ENCODE measurements at regions not wholly inside any gene's neighbourhood (a gene's known extent, or its start where the extent isn't known, plus 50 kb on each side); places are given as distances from the start of the nearest gene placed in this dataset.
"Not testable (repeated sequence)": the region's sequence is repeated elsewhere in the genome, so short reads cannot be mapped to it uniquely, and the experiment has no call there.

- DNase-seq, result no peak
These were observed 161.5 kb downstream of the NRIP1 start for GRCh38 chr21:14903172-14903865.

DNA sequence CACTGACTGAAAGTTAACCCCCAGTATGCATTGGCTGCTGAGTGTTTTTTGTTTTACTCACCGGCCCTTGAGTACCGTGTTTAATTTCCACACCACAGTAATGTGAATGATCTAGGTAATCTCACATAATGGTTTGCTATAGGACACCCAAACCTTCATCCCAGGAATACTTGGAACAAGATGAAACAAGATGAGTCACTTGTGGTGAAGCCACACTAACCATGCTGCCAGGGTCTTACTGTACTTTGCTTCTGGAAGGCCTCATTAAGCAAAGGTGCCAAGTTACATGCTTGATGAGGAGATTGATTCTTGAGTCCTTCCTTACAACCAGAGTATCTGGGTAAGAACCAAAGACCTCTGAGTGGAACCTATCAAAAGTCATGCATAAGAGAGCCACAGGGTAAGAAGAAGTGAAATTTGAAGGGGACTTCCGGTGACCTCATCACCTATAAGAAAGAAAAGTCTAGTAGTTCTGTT lies 163.3 kb downstream of the NRIP1 start:
- no peak for DNase-seq

DNA sequence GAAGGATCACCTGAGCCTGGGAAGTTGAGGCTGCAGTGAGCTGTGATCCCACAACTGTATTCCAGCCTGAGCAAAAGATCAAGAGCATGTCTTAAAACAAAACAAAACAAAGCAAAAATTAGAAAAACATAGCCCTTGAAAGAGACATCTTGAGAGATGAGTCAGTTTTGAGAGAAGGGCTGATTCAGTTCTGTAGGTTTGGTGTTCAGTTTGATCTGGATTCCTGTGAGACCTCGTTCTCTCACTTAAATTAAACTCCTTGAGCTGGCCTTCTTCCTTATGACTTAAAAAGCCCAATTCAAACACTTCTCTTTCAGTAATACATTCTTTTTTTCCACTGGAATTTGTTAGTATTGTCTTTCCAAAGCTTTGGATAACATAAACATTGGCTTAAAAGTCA lies 164.2 kb downstream of the NRIP1 start:
- no peak for DNase-seq

DNA sequence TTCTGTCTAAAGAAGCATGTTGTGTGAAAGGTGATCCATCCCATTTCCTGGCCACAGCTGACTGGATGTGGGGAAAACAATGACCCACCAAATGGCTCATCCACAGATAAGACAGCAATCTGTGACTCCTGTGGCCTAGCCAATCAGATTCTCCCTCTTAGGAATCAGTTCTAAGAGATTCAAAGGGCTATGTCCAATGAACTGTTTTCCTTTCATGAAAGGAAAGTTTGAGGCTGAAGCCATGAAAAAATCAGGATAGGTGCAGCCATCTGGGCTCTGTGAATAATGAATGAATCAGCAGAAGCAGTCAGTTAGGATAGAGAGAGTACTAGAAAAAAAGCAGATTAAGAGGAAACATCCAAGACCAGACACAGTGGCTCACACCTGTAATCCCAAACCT lies 164.7 kb downstream of the NRIP1 start:
- no peak for DNase-seq

DNA sequence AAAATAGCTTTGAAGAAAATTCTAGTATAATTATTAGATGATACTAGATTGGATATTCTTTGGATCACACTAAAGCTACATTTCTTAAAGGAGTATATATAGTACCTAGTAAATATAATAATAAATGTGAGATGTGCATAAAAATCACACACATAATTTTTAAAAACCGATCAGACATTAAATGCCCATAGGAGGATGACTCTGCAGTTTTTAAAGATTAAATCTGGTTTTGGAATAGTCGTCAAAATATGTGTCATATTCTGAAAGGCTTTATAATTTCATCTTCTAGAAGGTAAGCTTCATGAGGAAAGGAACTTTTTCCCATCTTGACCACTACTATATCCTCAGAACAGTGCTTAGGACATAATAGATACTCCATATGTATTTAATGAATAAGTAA lies 169.0 kb downstream of the NRIP1 start:
- DNase-seq, result no peak

DNA sequence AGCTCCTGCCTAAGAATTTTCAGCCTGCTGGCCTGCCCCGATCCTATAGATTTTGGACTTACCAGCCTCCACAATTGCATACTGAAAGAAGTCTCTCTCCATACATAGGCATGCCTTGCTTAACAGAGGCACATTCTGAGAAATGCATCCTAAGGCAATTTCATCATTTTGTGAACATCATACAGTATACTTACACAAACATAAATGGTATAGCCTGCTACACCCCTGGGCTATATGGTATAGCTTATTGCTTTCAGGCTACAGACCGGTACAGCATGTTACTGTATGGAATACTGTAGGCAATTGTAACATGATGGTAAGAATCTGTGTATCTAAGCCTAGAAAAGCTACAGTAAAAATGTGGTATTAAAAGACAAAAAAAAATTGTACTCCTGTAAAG lies 174.7 kb downstream of the NRIP1 start:
- DNase-seq, result no peak

GRCh38 chr21:14889080-14889810 lies 175.6 kb downstream of the NRIP1 start:
- DNase-seq, result no peak

GRCh38 chr21:14888202-14888601 lies 176.6 kb downstream of the NRIP1 start:
- peak; percentile 25 for DNase-seq

- DNase-seq, result no peak
These were observed 178.8 kb downstream of the NRIP1 start for GRCh38 chr21:14886001-14886400.

GRCh38 chr21:14883351-14883750 lies 181.4 kb downstream of the NRIP1 start:
- no peak for DNase-seq

DNA sequence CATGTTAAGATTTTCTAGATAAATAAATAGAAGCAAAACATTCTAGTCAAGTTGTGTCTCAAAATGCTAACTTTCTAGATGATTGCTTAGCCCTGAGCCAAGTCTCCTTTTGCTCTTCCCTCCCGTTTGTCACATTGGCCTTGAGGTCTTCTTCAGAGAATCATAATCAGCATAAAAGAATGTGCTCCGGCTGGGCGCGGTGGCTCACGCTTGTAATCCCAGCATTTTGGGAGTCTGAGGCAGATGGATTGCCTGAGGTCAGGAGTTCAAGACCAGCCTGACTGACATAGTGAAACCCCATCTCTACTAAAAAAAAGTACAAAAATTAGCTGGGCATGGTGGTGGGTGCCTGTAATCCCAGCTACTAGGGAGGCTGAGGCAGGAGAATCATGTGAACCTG lies 182.3 kb downstream of the NRIP1 start:
- not testable (repeated sequence) for DNase-seq

DNA sequence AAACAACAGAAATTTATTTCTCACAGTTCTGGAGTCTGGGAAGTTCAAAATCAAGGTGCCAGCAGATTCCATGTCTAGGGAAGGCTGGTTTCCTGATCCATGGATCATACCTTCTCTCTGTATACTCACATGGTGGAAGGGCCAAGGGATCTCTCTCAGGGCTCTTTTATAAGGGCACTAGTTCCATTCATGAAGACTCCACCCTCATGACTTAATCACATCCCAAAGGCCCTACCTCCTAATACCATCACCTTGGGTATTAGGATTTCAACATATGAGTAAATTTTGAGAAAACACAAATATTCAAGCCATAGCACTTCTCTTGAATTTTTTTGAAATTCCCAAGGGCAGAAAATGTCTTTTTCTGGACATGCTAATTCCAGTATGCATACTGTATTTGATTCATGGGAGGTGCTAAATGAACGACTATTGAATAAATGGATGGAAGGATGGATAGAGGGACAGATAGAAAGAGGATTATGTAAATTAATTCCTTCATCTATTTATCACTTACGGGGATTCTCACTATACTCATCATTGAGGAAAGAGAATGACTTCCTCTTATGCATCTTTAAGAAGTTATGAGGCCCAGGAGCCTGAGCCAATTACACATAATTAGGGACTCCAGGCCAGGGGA lies 182.8 kb downstream of the NRIP1 start:
- DNase-seq, result no peak

GRCh38 chr21:14880922-14881321 lies 183.9 kb downstream of the NRIP1 start:
- no peak for DNase-seq

DNA sequence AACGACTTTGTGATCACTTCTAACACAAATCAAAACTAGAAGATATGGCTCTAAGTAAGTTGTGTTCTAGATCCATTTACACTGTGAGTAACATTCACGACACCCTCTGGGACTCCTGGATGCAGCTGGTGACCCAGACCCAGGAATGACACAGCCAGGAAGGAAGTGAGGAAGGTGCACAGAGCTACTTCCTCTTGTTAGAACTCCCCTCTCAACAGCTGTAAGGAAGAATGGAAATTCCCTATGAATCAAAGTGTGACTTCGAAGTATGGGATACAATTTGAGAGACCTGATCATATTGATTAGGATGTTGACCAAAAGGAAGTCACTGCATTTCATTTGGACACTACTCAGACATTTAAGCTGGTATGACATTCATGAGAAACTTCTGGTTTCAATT lies 185.3 kb downstream of the NRIP1 start:
- DNase-seq, result no peak

DNA sequence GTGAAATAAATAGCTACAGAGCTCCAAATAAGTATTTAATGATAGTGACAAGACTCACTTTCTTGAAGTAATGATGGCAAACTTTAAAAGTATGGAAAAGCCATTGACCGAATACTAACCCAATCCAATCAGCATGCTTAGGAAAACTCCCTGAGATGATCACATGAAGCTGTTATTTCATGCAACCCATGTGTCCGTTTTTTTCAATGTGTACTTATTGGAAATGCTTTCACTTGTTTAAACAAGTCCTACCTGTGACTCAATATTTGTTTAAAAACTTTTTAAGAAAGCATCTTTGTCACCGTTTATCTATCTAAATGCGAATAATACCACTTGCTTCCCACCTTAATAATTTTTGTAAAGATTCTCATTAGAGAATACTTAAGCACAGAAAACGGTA lies 185.8 kb downstream of the NRIP1 start:
- no peak for DNase-seq

GRCh38 chr21:14877581-14878228 lies 187.1 kb downstream of the NRIP1 start:
- no peak for DNase-seq

DNA sequence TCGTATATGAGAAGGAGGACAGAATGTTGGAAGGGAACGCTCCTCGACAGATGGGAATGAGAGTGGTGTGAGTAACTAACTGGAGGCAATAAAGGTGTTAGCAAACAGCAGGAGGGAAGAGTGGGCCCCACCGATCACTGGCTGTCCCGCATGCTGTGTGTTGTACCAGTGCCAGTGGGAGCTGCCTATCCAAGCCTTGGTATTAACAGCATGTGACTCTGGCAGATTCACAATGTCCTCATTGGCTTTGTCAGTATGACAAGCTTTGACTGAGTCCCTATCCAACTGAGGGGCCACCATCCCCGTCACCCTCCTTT lies 188.3 kb downstream of the NRIP1 start:
- no peak for DNase-seq

DNA sequence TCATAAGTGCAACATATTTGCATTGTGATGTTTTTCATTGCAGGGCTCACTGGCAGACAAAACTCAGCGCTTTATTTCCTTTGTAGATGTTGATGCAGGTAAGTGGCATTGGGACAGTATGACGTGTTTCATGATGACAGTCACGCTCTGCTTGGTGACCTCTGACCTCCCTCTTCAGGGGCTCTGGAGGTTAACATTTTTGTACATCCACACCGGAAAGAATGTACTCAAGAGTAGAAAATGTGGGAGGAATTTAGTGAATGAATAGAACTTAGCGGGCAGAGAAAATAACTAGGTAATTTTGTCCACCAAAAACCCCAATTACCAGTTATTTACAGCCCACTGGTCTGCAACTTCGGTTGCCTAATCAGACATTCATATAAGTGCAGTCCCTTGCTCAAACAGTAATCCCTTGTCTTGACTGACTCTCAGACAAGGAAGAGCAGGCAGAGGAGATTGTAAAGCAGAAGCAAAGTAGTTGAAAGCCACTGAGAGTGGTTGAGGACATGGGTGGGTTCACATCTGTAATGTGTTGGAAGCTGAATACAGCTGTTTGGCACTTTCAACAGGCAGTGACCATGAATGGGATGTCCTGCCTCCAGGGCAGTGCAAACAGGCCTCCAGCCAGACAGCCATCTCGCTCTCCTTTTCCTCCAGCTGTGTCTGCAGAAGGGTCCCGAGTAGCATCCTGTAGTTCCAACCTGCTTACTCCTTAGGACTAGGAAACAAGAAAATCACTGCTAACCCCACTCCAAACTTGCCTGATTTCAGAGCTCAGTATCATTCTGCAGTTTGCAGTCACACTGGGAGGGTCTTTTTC lies 188.9 kb downstream of the NRIP1 start:
- DNase-seq, result no peak

DNA sequence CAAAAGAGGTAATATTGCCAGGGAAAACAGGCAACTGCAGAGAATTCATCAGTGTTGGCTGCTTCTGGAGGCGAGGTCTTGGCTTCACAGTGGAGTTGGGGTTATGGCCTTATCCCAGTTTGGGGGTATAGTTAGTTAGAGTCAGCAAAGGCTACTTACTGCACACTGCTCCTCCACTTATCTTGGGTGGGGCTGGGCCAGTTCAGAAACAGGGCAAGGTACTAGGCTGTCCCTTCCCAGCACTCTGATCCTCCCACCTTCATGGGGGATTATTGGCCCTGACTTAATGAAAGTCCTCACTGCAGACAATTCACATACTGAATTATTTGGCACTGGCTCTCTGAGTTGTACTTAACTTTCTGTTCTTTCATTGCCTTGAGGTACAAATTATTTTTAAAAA lies 189.6 kb downstream of the NRIP1 start:
- no peak for DNase-seq

GRCh38 chr21:14874379-14874778 lies 190.4 kb downstream of the NRIP1 start:
- DNase-seq, result no peak

DNA sequence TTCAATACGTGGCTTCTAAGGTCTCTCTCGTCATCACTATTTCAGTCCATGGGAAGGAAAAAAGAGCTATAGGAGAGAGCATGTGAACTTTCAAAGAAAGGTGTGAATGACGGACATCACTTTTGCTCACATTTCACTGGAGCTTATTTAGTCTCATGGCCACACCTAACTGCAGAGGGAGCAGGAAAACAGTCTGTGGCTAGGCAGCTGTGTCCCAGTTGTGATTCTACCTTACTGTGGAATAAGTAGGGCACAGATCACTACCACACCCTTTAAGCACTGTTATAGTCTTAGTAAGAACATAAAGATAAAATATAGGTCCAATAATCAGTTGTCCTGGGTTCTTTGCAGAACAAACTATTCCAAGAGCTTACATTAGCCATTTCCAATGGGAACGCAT lies 192.9 kb downstream of the NRIP1 start:
- DNase-seq, result no peak

DNA sequence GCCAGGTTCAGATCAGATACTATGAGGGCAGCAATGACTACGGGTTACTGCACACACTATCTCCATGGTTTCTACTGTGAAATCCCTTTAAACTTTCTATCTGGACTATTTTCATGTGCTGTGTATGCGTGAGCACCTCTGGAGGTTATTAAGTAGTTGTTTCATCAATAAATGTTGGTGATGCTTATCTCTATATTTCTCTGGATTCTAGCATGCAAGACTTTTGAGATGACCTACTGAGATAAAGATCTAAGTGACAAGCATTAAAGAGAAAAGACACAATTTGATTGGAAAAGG lies 194.0 kb downstream of the NRIP1 start:
- DNase-seq, result no peak

Measured in NCI-H1105 treated with DMSO at 0.1 percent for 48 hours (cell line).